ENCODE measurements at regions not wholly inside any gene's neighbourhood (a gene's known extent, or its start where the extent isn't known, plus 50 kb on each side); places are given as distances from the start of the nearest gene placed in this dataset.

- Mint-ChIP-seq H3K27me3 (peaks cover 38 to 73% of the 10 kb centered on the region in 2 donors), H3K4me3 (no peak overlapping the region), H3K36me3 (ENCODE audit: insufficient read depth) (no peaks in the 10 kb centered on the region), H3K27ac (no peak overlapping the region), H3K9me3 (no peaks in the 10 kb centered on the region), H3K4me1 (ENCODE audit: low read depth in 2 of 2) (no peaks in the 10 kb centered on the region)
- DNase-seq (no peak), ATAC-seq (replicated peaks) (no peak)
Observed at GRCh38 chr15:98505611-98506031, 142.7 kb upstream of the IGF1R start.

DNA sequence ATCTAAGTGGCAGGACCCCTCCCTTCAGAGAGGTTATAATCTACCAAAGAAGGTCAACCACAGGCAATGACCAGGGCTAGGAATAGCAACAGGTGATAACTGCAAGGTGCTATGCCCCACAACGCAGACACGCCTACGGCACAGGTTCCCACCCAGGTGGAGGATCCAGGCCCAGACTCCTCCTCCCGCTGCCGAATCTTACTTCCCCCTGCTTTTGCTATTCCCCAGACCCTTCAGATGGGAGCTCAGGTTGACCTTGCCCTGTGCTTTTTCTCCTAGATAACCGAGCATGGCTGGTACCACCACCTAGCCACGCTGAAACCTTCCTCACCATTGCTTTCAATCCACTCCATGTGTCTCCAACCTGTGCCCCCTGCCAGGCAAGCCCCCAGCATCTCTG lies 142.2 kb upstream of the IGF1R start:
- H3K9me3 Mint-ChIP-seq = no peaks in the 10 kb centered on the region
- no peaks in the 10 kb centered on the region for H3K4me1 Mint-ChIP-seq (ENCODE audit: low read depth in 2 of 2)
- no peaks in the 10 kb centered on the region for H3K36me3 Mint-ChIP-seq (ENCODE audit: insufficient read depth)
- DNase-seq = no peak
- H3K27me3 Mint-ChIP-seq = peaks cover 38 to 73% of the 10 kb centered on the region in 2 donors
- no peak for ATAC-seq (replicated peaks)
- H3K27ac Mint-ChIP-seq = no peak overlapping the region
- H3K4me3 Mint-ChIP-seq = no peak overlapping the region

DNA sequence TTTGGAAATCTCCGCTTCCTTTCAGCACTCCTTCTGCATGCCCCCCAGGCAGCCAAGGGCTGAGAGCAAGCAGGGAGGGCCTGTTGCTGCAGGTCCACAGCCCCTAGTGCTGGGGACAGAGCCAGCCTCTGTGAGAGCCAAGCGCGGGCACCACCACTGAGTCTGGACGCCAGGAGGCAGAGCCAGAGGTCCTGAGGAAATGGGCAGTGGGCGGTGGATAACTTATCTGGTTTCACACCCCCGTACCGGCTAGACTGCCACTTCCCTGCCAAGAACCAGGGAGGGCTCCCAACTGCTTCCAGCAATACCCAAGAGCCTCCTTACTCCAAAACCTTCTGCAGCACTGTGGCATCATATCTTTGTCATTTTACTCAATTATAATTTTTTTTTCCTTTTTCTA lies 141.6 kb upstream of the IGF1R start:
- no peak overlapping the region for H3K4me3 Mint-ChIP-seq
- no peak for ATAC-seq (replicated peaks)
- no peak overlapping the region for H3K27ac Mint-ChIP-seq
- no peaks in the 10 kb centered on the region for H3K36me3 Mint-ChIP-seq (ENCODE audit: insufficient read depth)
- no peaks in the 10 kb centered on the region for H3K9me3 Mint-ChIP-seq
- DNase-seq = no peak
- peaks cover 38 to 70% of the 10 kb centered on the region in 2 donors for H3K27me3 Mint-ChIP-seq
- H3K4me1 Mint-ChIP-seq (ENCODE audit: low read depth in 2 of 2) = no peaks in the 10 kb centered on the region

DNA sequence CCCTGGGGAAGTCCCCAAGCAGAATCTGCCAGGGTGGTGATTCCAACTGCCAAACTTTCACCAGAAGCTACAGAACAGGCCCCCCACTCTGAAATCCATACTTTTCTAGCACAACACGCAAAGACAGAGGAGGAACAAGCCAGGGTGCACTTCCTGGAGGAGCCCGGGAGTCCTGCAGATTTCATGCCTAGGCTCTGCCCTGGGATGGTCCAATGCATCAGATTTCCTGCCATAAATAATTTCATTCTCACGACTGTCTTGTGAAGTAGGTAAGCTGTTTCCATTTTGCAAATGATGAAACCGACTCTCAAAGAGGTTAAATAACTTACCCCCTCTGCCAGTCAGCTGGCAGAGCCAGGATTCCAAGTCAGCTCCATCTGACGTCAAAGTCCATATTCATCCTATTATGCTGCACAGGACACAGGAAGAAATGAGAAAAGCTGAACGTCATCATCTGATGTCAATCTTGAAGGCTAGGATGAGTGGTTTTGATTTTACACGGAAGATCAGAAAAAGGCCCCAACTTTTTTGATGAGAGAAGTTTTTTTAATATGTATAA lies 134.8 kb upstream of the IGF1R start:
- Mint-ChIP-seq H3K36me3 (ENCODE audit: insufficient read depth) (no peaks in the 10 kb centered on the region), H3K27me3 (peaks cover 5 to 8% of the 10 kb centered on the region in 2 donors), H3K9me3 (no peaks in the 10 kb centered on the region), H3K4me1 (ENCODE audit: low read depth in 2 of 2) (no peaks in the 10 kb centered on the region), H3K27ac (no peak overlapping the region), H3K4me3 (no peak overlapping the region)
- ATAC-seq (replicated peaks) (no peak), DNase-seq (no peak)

GRCh38 chr15:98514034-98514622 lies 134.2 kb upstream of the IGF1R start:
- Mint-ChIP-seq H3K27ac (no peak overlapping the region), H3K9me3 (no peaks in the 10 kb centered on the region), H3K4me1 (ENCODE audit: low read depth in 2 of 2) (peaks cover 0 to 3% of the 10 kb centered on the region in 2 donors), H3K36me3 (ENCODE audit: insufficient read depth) (no peaks in the 10 kb centered on the region), H3K27me3 (peaks cover 0 to 2% of the 10 kb centered on the region in 2 donors), H3K4me3 (no peak overlapping the region)
- no peak for ATAC-seq (replicated peaks)
- DNase-seq = no peak

DNA sequence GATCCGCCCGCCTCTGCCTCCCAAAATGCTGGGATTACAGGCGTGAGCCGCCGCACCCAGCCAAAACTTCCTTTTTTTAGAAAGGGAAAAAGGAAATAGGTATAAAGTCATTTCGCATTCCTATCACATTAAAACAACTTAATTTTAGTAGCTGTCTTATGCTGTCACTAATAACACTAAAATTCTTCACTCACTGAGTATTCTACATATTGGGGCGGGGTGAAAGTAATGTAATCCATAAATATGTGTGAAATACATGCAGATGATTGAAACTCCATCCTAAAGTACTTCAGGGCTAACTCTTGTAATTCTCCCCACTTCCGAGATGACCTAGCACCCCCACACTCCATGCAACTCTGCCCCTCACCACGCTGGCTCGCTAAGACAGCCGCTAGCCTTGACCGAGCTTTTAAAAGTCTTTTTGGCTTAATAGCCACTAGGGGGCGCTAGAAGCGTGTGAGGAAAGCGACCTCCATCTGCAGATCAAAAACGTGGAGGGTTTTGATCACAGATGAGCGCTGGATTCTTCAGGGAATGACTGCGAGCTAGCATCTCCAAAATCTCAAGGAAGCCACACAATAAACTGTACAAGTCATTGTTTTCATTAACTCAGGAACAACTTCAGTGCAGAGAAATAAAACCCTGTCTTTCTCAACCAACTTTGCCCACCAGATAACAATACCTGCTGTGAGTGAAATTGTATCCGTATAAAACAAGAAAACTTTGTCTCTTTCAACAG lies 129.3 kb upstream of the IGF1R start:
- Mint-ChIP-seq H3K9me3 (no peaks in the 10 kb centered on the region), H3K4me3 (no peak overlapping the region), H3K36me3 (ENCODE audit: insufficient read depth) (no peaks in the 10 kb centered on the region), H3K27ac (no peak overlapping the region), H3K27me3 (peaks cover 4 to 6% of the 10 kb centered on the region in 2 donors), H3K4me1 (ENCODE audit: low read depth in 2 of 2) (peaks cover 0 to 3% of the 10 kb centered on the region in 2 donors)
- ATAC-seq (replicated peaks) (peak; percentile 59), DNase-seq (peak; percentile 3 to 33 (median 17))

- H3K27ac Mint-ChIP-seq = no peak overlapping the region
- ATAC-seq (replicated peaks) (no peak), DNase-seq (no peak)
- H3K4me1 Mint-ChIP-seq (ENCODE audit: low read depth in 2 of 2) = peaks cover 0 to 3% of the 10 kb centered on the region in 2 donors
- H3K4me3 Mint-ChIP-seq = no peak overlapping the region
- H3K36me3 Mint-ChIP-seq (ENCODE audit: insufficient read depth) = no peaks in the 10 kb centered on the region
- H3K9me3 Mint-ChIP-seq = no peaks in the 10 kb centered on the region
- peaks cover 8 to 13% of the 10 kb centered on the region in 2 donors for H3K27me3 Mint-ChIP-seq
Observed at GRCh38 chr15:98519767-98520550, 128.4 kb upstream of the IGF1R start.

GRCh38 chr15:98522127-98522526 lies 126.2 kb upstream of the IGF1R start:
- Mint-ChIP-seq H3K4me1 (ENCODE audit: low read depth in 2 of 2) (peaks cover 0 to 3% of the 10 kb centered on the region in 2 donors), H3K36me3 (ENCODE audit: insufficient read depth) (no peaks in the 10 kb centered on the region), H3K4me3 (no peak overlapping the region), H3K27ac (no peak overlapping the region), H3K9me3 (no peaks in the 10 kb centered on the region), H3K27me3 (peaks cover 8 to 27% of the 10 kb centered on the region in 2 donors)
- no peak for ATAC-seq (replicated peaks)
- DNase-seq = no peak

DNA sequence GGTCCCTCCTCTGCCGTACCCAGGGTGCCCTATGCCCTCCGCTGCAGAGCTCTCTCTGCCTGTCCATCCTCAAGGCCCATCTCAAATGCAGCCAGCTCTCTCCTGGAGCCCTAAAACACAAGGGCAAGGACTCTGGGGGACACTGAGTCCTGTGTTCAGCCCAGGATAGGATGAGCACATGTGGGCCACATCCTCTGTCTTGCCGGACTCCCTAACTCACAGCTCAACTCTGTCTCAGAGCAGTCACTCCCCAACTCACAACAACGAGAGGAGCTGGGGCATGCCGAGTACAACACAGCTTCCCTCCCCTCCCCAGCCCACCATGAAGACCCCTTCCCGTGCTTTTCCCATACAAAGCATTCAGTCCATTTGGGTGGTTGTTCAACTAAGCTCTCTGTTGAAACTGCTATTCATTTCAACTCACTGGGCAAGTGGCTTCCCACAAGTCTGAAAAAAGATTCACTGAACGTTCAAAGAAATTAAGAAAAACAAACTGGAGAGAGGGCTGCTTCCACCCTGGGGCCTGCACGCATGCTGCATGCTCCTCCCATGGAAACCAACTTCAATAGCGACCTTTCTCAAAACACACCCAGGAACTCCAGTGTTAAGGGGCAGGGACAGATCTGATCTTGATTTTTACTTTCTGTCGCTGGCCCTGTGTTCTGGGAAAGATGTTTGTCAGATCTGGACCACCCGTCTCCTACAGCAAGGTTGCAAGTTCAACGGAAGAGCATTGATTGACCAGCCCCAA lies 124.3 kb upstream of the IGF1R start:
- H3K4me1 Mint-ChIP-seq (ENCODE audit: low read depth in 2 of 2) = peaks cover 0 to under 1% of the 10 kb centered on the region in 2 donors
- no peaks in the 10 kb centered on the region for H3K36me3 Mint-ChIP-seq (ENCODE audit: insufficient read depth)
- no peak overlapping the region for H3K27ac Mint-ChIP-seq
- no peak overlapping the region for H3K4me3 Mint-ChIP-seq
- peaks cover 8 to 34% of the 10 kb centered on the region in 2 donors for H3K27me3 Mint-ChIP-seq
- no peak for DNase-seq
- no peaks in the 10 kb centered on the region for H3K9me3 Mint-ChIP-seq
- no peak for ATAC-seq (replicated peaks)

- Mint-ChIP-seq H3K9me3 (no peaks in the 10 kb centered on the region), H3K4me1 (ENCODE audit: low read depth in 2 of 2) (no peaks in the 10 kb centered on the region), H3K36me3 (ENCODE audit: insufficient read depth) (no peaks in the 10 kb centered on the region), H3K27me3 (peaks cover 8 to 43% of the 10 kb centered on the region in 2 donors), H3K27ac (no peak overlapping the region), H3K4me3 (no peak overlapping the region)
- DNase-seq = no peak
- ATAC-seq (replicated peaks) = no peak
Observed at GRCh38 chr15:98524838-98525660, 123.3 kb upstream of the IGF1R start.

DNA sequence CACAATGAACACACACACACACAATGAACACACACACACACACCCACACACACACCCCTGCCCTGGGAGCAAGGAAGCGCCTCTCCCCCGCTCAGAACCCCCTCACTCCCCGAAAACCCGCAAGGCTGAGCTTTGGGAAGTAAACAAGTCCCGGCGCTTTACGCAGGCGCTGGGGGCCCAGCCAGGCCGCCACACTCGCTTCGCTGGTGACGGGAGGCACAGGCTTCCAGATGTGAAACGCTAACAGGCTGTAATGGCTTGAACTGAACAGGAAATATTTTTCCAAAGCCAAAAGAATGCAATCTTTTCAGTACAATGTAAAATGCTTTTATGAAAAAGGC lies 122.7 kb upstream of the IGF1R start:
- no peaks in the 10 kb centered on the region for H3K36me3 Mint-ChIP-seq (ENCODE audit: insufficient read depth)
- H3K4me3 Mint-ChIP-seq = no peak overlapping the region
- H3K9me3 Mint-ChIP-seq = no peaks in the 10 kb centered on the region
- H3K27ac Mint-ChIP-seq = no peak overlapping the region
- no peaks in the 10 kb centered on the region for H3K4me1 Mint-ChIP-seq (ENCODE audit: low read depth in 2 of 2)
- ATAC-seq (replicated peaks) = no peak
- H3K27me3 Mint-ChIP-seq = peaks cover 11 to 49% of the 10 kb centered on the region in 2 donors
- no peak for DNase-seq

DNA sequence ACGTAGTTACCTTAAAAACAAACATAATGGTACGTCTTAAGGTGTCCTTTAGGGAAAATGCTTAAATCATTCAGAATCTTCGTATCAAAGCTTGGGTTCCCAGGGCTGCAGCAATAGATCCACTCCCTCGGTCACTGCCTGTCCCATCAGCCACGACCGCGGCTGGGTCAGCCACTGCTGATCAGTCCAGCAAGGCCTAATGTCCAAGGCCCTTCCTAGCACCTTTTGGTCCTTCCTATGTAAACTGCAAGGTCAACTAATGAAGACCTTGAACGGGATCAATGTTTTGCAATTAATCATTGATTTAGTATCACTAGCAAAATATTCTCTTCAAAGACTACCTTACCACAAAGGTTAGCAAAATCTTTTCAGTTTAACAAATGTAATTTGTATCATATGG lies 122.2 kb upstream of the IGF1R start:
- H3K9me3 Mint-ChIP-seq = no peaks in the 10 kb centered on the region
- H3K4me1 Mint-ChIP-seq (ENCODE audit: low read depth in 2 of 2) = no peaks in the 10 kb centered on the region
- no peak overlapping the region for H3K4me3 Mint-ChIP-seq
- peaks cover 16 to 53% of the 10 kb centered on the region in 2 donors for H3K27me3 Mint-ChIP-seq
- no peaks in the 10 kb centered on the region for H3K36me3 Mint-ChIP-seq (ENCODE audit: insufficient read depth)
- DNase-seq (no peak), ATAC-seq (replicated peaks) (no peak)
- H3K27ac Mint-ChIP-seq = no peak overlapping the region
